ENCODE measurements at regions not wholly inside any gene's neighbourhood (a gene's known extent, or its start where the extent isn't known, plus 50 kb on each side); places are given as distances from the start of the nearest gene placed in this dataset.
"Not testable (repeated sequence)": the region's sequence is repeated elsewhere in the genome, so short reads cannot be mapped to it uniquely, and the experiment has no call there.

DNA sequence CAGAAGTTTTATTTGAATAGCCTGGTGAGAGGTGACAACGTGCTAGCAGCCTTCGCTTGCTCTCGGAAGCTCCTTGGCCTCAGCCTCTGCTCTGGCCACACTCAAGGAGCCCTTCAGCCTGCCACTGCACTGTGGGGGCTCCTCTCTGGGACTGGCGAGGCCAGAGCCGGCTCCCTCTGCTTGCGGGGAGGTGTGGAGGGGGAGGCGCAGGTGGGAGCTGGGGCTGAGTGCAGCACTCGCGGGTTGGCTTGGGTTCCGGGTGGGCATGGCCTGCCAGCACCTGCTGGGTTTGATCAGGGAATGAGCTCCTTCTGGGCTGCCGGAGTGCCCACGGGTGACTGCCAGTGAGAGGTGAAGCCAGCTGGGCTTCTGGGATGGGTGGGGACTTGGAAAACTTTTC lies 504.8 kb upstream of the TGIF2LX start:
- TF ChIP-seq EZH2phosphoT487 (IDR thresholded peaks at IDR 0.05; ENCODE audit: borderline replicate concordance, low read length) = not testable (repeated sequence)
- TF ChIP-seq, protein P1, sequence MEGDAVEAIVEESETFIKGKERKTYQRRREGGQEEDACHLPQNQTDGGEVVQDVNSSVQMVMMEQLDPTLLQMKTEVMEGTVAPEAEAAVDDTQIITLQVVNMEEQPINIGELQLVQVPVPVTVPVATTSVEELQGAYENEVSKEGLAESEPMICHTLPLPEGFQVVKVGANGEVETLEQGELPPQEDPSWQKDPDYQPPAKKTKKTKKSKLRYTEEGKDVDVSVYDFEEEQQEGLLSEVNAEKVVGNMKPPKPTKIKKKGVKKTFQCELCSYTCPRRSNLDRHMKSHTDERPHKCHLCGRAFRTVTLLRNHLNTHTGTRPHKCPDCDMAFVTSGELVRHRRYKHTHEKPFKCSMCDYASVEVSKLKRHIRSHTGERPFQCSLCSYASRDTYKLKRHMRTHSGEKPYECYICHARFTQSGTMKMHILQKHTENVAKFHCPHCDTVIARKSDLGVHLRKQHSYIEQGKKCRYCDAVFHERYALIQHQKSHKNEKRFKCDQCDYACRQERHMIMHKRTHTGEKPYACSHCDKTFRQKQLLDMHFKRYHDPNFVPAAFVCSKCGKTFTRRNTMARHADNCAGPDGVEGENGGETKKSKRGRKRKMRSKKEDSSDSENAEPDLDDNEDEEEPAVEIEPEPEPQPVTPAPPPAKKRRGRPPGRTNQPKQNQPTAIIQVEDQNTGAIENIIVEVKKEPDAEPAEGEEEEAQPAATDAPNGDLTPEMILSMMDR (IDR thresholded peaks at IDR 0.05; ENCODE audit: low read depth, low read length, poor library complexity, severe bottlenecking) = not testable (repeated sequence)

All from DOHH2 (cell line).